ENCODE measurements at regions not wholly inside any gene's neighbourhood (a gene's known extent, or its start where the extent isn't known, plus 50 kb on each side); places are given as distances from the start of the nearest gene placed in this dataset.

DNA sequence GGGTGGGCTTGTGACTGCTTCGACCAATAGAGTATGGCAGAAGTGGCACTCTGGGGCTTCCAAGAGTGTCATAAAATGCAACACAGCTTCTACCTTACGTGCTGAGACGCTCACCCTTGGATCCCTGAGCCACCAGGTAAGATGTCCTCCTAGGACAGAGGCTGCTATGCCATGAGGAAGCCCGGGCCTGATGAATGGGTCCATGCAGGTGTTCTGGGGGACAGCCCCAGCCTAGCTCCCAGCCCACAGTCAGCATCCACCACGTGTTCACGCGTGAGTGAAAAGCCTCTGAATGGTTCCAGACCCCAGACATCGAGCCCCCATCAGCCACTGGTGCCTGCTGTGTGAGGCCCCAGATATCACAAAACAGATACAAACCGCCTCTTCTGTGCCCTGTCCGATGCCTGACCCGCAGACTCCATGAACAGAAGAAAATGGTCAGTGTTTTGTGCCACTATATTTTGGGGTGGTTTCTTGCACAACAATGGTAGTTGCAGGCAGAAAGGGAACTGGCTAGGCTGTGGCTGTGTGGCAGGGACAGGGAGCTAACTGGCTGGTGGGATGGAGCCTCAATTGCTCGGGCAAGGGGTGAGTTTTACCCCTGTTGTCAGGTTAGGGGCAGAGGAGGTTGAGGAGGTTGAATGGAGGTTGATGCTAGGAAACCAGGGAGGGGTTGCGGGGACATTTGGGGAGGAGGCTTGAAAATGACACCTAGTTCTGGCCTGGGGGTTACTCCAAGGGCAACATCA, 92.2 kb downstream of the LINGO1 start:
- DNase-seq = no peak

DNA sequence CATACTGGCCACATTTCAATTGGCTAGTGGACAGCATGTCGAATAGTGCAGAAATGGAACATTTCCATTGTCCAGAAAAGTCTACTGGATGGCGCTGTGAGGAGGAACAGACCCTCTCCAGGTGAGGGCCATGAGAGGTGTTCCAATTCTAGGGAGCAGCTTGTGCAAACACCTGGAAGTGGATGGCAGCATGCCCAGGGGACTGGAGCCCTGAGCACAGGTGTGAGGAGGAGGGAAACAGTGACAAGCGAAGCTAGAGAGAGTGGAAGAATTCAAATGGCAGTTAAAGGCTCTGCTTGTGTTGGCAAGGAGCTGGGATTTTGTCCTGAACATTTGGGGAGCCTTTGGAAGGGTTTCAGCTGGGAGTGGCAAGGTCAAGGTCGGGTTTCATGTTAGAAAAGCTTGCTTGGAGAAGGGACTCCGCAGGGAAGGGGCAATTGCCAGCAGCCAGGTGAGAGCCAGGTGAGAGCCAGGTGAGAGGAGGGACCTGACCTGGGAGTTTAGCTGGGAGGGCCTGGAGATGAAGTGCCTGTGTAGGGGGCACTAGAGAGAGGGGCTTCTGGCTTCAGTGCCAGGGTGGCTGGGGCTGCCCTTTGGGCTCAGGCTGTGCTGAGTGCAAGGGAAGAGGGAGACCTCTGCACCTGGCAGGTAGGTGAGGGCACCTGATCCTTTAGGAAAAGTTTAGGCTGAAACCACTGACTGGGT, 93.8 kb downstream of the LINGO1 start:
- no peak for DNase-seq

DNA sequence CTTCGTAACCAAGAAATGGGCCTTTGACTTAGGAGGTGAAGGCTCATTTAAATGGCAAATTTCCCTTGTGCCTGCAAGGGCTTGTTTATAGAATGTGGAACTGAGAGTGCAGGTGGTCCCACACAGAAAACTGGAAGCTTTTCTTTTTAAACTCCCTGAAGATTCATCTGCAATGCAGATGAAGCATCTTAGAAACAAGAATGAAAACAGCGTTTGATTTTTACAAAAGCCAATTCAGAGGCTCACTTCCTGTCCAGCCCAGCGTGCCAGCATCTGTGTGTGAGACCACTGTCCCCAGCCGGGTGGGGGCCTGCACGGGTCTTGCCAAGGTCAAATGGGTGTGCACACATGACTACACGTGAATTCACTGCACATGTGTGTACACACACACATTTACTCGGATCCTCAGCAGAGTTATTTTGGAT, 94.7 kb downstream of the LINGO1 start:
- no peak for DNase-seq

DNA sequence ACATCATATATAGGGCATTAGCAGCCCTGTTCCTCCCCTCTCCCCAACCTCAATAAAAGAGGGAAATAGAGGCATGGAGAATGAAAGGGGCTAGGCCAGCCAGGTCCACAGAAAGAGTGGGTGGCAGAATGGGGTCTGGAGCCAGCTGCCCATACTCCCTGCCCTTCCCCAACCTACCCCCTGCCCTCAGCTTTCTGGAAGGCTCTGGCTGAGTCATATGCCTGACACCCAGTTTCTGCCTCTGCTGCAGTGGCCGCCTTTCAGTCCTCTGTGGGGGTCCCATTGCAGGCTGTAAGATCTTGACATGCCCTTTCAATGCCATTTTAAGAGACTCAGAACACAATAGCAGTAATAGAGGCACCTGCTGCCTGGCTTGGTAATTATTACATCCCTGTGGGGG, 95.7 kb downstream of the LINGO1 start:
- no peak for DNase-seq

DNA sequence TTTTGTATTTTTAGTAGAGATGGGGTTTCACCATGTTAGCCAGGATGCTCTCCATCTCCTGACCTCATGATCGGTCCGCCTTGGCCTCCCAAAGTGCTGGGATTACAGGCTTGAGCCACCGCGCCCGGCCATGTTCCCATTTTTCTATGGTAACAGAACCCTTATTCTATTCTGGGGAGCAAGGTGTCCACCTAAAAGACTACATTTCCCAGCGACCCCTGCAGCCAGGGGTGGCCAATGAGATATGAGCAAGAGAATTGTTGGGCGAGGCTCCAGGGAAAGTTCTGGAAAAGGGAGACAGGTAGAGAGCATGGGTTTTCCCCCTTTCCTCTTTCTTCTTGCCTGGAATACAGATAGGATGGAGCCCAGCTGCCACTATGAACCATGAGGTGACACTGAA, 96.9 kb downstream of the LINGO1 start:
- no peak for DNase-seq
